ENCODE measurements at regions not wholly inside any gene's neighbourhood (a gene's known extent, or its start where the extent isn't known, plus 50 kb on each side); places are given as distances from the start of the nearest gene placed in this dataset.
"Not testable (repeated sequence)": the region's sequence is repeated elsewhere in the genome, so short reads cannot be mapped to it uniquely, and the experiment has no call there.

DNA sequence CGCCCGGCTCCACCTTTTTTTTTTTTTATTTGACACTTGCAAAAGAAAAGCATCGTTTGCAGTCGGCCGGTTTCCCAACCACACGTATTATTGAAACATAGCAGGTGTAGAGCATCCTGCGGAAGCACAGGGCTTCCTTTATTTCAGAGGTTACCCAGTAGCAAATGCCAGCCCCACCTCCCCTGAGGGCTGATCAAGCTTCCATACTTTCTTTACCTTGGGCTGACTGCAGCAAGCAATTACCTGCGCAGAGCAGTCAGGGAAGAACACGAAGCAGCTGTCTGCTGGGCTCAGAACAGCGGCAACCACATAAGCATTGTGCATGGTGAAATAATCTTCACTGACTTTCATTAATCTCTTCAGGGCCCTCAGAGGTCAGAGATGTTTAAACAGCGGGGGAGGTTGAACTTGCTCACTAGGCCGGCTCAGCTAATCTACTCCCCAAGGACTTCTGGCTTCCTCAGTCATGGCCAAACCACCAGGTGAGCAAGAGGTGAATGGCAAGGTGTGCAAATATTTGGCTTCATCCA is 784.7 kb upstream of the AUTS2 start:
- no peak for DNase-seq (ENCODE audit: low read depth, low spot score)

DNA sequence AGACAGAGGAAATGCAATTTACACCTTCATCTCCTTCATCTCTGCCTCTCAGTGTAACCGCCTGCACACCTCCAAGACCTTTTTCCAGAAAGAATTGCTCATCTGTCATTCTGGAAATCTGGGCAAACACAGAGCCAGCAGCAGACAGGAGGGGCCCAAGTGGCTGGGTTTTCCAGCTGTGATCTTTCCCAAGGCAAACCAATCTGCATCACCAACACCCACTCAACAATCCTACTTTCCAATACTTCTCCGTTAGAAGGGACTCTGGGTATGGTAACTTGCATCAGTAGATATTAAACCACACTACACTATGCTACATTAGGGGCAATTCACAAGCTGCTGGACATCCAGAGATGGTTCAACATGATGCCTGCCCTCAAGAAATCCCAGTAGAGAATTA is 781.8 kb upstream of the AUTS2 start:
- DNase-seq (ENCODE audit: low read depth, low spot score), result no peak

DNA sequence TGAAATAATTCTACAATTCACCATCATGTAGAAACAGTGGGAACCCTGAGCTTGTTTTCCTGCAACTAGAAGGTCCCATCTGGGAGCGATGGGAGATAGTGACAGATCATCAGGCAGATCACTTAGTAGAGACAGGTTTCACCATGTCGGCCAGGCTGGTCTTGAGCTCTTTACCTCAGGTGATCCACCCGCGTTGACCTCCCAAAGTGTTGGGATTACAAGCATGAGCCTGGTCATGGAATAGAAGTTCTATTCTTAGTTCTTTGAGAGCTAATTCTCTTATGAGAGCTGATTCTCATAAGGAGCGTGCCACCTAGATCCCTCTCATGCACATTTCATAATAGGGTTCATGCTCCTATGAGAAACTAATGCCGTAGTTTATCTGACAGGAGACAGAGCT is 778.0 kb upstream of the AUTS2 start:
- DNase-seq (ENCODE audit: low read depth, low spot score), result no peak

DNA sequence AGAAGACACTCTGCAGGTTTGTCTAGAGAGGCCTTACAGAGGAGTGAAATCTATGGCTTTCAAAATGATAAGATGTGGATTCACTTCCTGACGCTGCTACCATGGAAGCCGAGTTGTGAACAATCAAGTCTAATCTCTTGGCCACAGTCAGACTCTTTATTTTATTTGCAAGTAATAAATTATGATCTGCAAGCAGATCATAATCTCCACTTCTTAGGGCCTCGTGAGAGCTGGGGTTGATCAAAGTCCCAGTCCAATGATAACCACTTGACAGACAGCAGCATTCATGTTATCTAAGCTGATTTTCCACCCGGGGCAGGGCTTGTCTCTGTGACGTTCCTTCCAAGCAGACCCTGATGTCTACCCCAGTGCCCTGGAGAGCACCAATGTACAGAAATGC is 776.4 kb upstream of the AUTS2 start:
- DNase-seq (ENCODE audit: low read depth, low spot score), result no peak

DNA sequence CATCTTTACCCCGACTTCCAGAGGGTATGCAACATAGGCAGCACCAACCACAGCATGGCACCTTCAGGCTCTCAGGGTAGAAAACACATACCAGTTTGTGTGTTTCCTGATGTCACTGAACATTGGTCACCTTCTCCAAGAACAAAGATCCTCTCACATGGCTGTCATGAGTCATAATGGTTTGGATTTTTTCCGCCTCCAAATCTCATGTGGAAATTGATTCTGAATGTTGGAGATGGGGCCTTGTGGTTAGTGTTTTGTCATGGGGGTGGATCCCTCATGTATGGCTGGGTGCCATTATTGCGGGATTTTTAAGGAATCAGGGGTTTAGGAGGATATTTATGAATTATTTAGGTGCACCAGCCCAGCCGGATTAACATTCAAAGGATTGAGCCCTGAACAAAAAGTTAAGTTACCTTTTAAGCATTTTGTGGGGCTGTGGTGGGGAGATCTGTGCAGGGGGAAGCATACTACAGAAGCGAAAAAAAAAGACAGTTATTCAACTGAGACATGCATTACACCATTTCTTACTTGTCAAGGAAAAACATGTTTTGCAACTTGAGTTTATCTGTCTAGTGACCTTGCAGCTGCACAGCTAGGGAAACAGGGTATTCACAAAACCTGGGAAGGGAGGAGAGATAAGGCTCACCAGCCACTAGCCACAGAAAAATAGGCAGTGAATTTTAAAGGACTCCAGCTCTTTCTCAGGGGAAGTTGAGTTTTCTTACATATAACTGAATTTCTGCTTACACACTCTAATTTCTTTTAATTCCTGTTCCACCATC is 774.1 kb upstream of the AUTS2 start:
- no peak for DNase-seq (ENCODE audit: low read depth, low spot score)

DNA sequence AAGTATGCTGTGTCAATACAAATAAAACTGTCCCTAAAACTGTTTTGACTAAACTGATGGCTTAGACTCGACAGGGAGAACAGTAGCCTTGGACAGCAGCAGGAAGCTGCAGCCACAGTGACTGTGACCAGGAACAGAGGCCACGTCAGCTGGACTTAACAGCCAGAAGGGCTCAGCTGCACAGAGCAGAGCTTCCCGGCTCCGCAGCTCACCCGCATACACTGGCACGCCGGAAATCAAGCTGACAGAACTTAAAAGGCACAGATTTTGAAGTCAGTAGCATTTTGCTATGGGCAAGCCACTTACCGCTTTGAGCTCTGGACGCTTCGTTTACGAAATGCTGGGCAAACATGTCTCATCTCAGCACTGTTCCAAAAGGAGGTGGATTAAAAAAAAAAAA is 769.7 kb upstream of the AUTS2 start:
- no peak for DNase-seq (ENCODE audit: low read depth, low spot score)

DNA sequence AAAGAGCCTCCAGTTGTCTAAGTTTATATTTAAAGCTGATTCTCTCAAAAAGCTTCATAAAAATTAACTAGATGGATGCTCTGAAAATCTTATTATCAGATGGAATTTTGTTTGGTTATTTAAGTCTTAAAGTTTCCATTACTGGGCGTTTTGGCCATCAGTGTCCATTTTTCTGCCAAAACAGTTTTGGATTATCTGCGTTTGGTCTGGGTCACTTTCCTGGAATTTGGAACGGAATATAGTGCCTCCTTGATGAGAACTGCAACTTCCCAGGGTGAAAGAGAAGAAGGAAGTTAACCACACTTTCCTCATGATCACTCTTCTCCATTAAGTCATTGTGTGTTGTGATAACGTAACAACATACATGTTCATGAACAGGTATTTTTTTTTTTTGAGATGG is 764.9 kb upstream of the AUTS2 start:
- DNase-seq (ENCODE audit: low read depth, low spot score), result no peak

DNA sequence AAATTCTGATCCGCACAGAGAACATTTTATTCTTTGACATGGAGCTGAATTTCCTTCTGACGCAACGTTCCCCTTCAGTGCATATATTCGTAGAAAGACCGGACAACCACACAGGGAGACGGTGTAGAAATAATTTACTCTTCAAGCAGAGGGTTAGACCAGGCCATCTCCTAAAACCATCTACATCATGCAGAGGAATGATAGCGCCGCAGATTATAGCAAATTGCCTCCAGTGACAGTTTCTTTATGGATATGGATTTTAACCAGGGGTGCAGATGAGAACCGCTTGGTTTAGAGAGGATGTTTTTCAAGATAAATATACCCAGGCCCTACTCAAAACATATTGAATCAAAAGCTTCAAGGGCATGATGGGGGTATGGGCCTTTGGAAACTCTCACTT is 759.3 kb upstream of the AUTS2 start:
- DNase-seq (ENCODE audit: low read depth, low spot score), result no peak

DNA sequence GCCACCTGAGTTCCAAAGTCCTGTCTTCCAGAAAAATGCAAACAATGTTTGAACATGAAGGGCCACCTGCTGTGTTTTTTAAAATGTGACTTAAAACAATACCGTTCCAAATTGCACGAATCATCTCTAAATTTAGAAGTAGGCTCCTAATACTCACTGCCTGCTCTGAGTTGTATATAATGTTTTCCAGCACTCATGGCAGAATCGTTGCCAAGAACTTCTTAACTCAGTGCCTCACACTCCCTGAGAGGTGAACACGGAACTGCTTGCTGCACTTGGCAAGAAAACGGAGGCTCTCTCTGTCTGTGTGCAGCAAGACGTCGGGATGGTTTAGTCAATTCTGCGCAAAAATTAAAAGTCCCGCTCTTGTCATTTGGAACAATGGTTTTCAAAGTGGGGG is 757.3 kb upstream of the AUTS2 start:
- DNase-seq (ENCODE audit: low read depth, low spot score), result no peak

DNA sequence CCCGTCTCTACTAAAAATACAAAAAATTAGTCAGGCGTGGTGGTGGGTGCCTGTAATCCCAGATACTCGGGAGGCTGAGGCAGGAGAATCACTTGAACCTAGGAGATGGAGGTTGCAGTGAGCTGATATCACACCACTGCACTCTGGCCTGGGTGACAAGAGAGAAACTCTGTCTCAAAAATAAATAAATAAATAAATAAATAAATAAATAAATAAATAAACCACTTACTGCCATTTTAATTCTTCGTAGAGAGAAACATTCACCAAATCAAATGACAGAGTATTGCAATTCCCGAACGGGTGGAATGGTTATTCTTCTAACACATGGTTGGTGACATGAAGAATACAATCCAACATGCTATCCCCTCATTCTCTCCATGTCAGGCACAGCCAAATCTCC is 754.3 kb upstream of the AUTS2 start:
- DNase-seq (ENCODE audit: low read depth, low spot score), result not testable (repeated sequence)

DNA sequence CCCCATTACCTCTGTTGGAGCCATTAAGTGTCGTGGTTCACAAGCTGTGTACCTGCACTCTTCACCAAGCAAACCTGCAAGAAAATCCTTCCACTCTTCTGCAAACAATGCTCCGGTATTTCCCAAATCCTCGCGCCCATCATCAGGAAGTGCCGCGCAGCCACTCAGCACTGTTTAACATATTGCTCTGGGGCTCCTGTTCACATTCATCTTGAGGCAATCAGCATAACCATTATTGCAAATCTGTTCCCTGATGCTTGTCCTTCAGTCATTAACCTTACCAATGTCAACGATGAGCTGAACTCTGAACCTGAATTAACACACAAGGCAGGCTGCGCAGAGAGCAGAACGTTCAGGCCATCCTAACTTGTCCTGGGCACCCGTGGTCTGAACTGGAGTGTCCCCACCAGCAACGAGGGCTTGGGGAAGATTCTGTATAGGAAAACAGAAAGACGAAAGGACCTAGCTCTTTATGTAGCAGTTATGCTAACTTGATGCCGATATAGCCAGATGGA is 751.4 kb upstream of the AUTS2 start:
- DNase-seq (ENCODE audit: low read depth, low spot score), result no peak

DNA sequence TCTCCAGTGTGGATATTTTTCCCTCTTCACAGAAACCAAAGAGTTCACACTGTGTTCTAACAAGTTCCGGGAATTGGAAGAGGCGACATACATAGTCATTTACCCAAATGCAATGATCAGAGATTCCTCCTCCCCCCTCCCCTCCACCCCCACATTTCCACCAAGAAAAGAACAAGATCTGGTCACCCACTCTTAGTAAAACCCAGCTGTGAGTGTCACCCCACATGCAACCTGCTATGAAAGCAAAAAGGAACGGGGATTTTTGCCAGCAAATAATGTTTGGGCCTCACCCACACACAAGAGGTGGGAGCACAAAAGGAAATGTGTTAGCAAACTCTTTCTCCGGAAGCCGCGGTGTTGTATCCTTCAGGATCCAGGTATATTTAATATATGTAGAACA is 745.0 kb upstream of the AUTS2 start:
- DNase-seq (ENCODE audit: low read depth, low spot score), result no peak

DNA sequence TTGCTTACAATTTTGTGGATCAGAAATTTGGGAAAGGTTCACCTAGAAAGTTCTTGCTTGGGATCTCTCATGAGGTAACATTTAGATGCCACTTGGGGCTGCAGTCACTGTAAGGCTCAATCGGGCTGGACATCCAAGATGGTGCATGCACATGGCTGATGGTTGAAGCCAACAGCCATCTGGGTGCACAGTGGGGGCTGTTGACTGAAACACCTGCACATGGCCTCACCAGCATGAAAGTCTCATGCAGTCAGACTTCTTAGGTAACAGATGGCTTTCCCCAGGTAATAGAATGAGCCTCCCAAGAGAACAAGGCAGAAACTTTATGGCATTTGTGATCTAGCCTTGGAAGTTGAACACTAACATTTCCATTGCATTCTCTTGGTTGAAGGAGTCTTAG is 740.7 kb upstream of the AUTS2 start:
- DNase-seq (ENCODE audit: low read depth, low spot score), result no peak

DNA sequence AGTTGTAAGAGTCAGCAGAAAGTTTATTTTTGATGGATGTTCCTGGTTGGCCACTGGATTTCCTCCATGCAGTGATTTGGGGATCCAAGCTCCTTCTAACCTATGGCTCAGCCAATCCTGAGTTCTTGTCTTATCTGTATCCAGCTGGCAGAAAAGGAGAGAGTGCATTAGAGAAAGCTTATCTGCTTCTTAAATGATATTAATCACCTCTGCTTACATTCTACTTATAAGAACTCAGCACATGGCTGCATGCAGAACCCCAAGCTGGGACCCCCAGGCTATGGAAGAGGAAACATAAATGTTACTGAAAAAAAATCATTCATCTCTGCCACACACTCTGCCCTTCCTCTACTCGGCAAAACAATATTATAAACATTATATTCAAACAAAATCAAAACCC is 739.8 kb upstream of the AUTS2 start:
- no peak for DNase-seq (ENCODE audit: low read depth, low spot score)

DNA sequence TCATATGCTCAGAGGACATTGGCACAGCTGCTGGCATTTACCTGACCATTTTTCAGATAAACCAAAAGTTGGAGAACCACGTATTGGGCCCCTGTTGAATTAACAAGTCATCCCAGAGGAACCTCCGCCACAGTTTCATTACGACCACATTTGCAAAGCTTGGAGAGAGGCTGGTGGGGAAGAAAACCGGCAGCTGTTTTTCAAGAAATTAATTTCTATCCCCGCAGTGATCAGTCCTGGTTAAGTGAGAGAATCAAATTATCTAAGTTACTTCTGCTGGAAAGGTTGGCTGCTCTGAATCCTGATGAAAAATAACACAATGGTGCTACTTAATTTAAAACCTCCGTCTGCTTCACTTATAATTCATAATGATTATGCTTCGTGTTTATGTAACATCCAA is 737.1 kb upstream of the AUTS2 start:
- DNase-seq (ENCODE audit: low read depth, low spot score), result no peak

DNA sequence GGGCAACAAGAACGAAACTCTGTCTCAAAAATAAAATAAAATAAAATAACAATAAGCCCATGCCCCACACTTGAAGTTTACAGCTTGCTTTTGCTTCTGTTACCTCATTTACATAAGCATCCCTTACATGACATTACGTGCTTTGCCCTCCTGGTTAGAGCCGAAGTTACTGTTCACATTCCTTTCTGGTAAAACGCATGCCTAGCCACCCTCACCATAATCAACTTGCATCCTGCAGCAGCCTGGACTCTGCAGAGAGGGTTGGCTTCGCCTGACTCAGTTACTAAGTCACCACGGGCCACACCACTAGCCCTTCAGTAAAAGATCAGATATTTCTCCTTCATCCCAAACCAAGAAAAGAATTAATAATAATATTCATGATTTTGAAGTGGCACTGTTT is 736.0 kb upstream of the AUTS2 start:
- no peak for DNase-seq (ENCODE audit: low read depth, low spot score)

DNA sequence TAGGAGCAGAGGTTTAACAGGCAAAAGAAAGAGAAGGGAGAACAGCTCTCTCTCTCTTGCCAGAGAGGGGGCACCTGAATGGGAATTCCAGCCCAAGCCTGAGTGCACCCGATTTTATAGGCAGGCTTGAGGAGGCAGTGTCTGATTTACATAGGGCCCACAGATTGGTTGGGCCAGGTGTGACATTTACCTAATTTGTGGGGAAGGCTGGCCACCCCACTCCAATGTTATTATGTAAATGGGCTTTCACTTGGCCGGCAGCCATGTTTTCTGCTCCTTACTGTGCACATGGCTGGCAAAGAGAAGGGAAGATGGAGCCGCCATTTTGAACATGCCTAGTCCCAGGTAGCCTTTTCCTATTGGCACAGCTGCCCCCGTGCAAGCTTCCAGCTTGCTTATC is 735.5 kb upstream of the AUTS2 start:
- no peak for DNase-seq (ENCODE audit: low read depth, low spot score)

DNA sequence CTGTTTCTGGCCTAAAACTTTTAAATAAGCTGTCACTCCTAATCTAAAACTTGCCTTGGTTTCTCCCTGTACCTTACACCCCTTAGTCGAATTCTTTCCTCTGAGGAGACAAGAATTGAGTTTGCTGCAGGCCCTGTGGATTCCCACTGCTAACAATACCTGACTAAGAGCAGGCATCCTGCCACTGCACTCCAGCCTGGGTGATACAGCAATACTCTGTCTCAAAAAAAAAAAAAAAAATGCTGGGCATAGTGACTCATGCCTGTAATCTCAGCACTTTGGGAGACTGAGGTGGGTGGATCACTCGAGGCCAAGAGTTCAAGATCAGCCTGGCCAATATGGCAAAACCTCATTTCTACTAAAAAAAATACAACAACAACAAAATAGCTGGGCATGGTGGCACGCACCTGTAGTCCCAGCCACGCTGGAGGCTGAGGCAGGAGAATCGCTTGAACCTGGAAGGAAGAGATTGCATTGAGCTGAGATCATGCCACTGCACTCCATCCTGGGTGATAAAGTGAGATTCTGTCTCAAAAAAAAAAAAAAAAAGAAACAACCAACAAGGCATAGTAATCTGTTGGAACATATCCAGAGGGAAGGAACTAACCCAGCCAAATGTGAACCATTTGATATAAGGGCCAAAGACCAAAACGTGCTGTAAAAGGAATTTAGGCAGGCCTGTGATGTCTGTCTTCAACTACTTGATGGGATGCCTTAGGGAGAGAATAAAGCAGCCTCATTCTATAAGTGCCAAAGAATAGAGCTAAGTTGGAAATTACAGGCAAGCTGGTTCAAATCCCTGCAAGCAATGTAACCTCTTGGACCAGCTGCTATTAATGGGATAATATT is 732.7 kb upstream of the AUTS2 start:
- no peak for DNase-seq (ENCODE audit: low read depth, low spot score)

DNA sequence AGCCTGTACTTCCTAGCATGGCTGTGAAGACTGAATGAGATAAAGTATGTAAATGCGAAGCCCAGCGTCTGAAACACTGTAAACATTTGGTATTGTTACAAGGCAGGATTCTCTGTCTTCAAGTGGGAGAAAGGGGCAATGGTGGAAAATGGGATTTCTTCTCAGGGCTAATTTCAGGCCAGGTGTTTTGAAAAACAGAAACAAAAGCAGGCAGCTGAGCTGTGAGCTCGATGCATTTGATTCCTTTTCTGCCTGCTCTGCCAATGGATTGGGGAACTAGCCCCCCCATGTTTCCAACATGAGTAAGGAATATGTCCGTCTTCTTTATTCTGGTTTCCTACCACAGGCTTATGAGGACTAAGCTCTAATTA is 732.1 kb upstream of the AUTS2 start:
- no peak for DNase-seq (ENCODE audit: low read depth, low spot score)

DNA sequence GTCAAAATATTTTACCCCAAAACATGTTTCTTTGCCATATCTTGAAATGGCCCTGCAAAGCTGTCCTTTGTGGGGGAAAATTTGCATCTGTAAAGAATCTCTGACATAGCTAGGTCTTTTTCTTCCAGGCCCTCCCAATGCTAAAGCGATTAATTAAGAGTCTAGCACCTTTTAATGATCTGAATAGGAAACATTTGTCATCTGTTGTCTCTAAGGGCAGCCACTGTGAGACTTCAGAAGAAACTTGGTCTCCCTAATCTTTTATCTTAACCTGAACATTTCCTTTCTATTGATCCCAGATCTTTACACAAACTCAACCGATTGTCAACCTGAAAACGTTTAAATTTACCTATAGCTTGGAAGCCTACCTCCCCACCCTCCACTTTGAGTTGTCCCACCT is 731.6 kb upstream of the AUTS2 start:
- not testable (repeated sequence) for DNase-seq (ENCODE audit: low read depth, low spot score)

DNA sequence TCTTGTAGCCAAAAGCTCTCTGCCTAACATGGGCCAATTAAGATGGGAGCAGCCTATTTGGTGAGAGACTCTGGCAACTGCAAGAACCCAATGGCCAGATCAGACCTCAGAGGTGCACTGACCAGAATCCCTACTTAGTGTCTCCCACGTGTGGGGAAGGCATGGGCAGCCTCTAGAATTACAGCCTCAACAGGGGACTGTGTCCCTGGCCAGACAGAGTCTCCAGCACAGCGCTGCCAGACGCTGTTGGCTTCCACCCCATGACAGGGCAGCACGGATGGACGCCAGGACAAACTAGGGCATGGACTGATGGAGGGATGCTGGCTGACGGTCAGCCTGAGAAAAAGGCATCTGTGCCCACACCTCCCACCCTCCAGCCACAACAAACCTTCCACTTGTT is 729.3 kb upstream of the AUTS2 start:
- no peak for DNase-seq (ENCODE audit: low read depth, low spot score)

DNA sequence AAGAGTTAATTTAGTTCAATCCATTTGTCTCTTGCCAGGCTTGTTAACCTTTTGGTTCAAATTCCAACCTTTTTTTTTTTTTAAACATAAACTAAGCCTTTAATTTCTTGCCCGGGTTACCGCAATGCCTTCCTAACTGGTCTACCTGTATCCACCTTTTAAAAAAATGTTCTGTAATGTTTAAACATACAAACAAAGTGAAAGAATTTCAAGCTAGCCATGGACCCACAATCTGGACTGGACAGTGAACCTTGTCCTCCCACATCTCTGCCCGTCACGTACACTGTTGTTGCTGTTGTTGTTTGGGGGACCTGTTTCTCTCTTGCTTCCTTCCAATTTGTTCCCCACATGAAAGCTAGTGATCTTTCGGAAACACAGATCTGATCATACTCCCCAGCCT is 724.7 kb upstream of the AUTS2 start:
- no peak for DNase-seq (ENCODE audit: low read depth, low spot score)

DNA sequence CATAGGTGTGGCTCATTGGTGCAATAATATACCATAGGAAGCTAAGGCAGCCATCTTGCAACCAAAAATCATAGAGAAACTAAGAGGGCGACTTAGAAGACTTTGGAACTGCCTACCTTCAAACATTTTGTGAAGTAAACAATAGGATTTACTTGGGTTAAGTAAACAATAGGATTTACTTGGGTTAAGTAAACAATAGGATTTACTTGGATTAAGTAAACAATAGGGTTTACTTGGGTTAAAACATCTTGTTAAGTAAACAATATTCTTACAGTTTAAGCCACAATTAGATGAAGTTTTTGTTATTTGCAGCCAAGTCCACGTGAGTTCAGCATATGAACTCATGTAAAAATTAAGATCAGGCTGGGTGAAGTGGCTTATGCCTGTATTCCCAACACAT is 722.4 kb upstream of the AUTS2 start:
- DNase-seq (ENCODE audit: low read depth, low spot score), result no peak

All from activated naive CD8-positive, alpha-beta T cell treated with anti-CD3 and anti-CD28 coated beads, Interleukin-2, amount 50 U/mL, for 16 hours (primary cell).